NCI-H526 (cell line): ENCODE measurements at regions not wholly inside any gene's neighbourhood (a gene's known extent, or its start where the extent isn't known, plus 50 kb on each side); places are given as distances from the start of the nearest gene placed in this dataset.
"Not testable (repeated sequence)": the region's sequence is repeated elsewhere in the genome, so short reads cannot be mapped to it uniquely, and the experiment has no call there.

Source experiments
- DNase-seq, 2 experiments: peaks; one replicate each; lab custom pipeline; 2025; lab: John Stamatoyannopoulos, UW

DNA sequence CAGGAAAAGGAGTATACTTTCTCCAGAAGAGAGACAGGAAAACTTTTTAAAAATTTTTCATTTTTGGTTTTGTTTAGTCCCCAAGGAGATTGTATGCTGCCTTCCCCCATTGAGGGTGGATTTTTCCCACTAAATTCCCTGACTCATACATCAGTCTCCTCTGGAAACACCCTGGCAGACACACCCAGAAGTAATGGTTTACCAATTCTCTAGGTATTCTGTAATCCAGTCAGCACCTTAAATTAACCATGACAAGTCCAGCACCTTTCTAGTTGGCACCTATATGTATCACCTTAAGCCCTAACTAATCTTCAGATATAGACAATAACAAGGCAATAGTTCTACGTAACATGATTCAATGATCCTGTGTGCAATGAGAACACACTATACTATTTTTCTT lies 165.9 kb upstream of the NPAP1 start:
- DNase-seq, result not testable (repeated sequence)

DNA sequence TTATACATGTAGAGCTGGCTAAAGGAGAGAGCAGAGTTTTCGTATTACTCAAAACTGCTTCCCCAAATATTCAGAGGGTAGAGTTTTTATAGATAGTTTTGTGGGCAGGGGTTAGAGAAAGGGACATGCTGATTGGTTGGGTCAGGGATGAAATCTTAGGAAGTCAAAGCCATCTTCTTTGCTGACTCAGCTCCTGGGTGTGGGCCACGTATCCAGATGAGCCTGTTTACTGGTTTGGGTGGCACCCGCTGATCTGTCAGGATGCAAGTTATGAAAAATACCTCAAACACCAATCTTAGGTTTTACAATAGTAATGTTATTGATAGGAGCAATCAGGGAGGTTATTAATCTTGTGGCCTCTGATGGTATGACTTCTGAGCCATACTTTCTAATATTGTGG lies 164.0 kb upstream of the NPAP1 start:
- not testable (repeated sequence) for DNase-seq

DNA sequence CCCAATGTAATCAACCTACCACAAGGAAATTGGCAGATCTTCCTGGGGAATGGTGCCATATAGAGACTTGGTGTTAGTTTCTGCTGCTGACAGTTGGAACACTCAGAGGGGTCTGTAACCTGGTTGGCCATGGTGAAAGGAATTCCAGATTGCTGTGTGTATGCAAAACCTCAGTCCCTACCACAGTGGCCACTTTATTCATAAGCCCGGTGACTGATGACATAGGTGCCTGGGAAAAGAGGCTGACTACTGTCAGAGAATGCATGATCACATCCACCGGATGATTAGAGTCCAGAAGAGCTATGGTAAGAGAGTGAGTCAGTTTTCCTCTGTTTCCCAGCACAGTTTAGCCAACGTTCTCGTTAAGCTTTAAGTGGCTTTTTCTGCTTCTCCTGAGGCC lies 156.8 kb upstream of the NPAP1 start:
- not testable (repeated sequence) for DNase-seq

DNA sequence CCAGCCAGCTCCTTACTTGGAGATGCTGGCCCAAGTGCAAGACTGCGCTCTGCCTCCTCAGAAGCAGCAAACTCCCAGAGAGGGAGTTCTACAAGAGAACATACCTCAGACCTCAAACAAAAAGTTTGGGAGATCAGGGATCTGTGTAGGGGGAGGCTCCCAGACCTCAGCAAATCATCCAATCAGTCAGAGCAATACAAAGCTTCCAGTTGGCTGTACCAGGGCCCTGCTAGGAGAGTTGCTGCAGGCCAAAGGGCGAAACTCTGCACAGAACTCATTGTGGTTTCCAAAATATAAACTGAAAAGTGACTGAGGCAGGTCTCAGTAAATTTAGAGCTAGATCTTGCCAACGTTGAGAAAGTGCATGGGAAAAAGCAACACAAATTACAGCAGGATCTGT lies 144.3 kb upstream of the NPAP1 start:
- DNase-seq, result not testable (repeated sequence)

DNA sequence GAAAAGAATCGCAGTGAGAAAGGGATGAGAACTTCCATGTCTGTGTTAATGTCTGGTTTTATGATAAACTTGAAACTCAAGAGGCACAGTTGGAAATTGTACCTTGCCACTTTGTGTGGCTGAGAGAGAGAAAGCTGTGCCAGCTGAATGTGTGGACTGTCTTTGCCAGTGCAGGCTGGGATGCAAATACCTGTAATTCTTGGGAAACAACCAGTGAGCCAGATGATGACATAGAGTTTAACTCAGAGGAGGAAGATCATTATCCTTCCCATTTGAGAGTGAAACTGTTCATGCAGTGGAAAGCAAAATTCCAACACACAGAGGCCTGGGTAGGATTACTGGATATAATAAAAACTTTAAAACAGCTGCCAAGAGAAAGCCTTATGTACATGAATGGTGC lies 141.5 kb upstream of the NPAP1 start:
- DNase-seq, result not testable (repeated sequence)

DNA sequence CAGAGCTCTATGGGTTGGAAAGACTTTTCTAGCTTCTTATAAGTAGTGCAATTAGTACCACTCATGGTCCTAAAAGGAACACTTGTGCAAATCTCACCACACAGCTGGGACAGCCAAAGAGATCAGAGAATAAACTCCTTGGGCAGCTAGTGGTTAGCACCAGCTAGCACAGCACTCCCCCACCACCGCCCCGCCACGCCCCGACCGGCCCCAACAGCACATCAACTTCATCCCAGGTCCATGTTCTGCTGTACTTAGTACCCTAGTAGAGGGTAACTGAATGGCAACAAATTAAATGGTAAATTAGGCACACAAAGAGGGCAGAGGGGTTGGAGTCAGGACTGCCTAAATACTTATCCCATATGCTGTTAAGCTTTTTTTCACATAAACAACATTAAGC lies 118.3 kb upstream of the NPAP1 start:
- DNase-seq, result not testable (repeated sequence)

DNA sequence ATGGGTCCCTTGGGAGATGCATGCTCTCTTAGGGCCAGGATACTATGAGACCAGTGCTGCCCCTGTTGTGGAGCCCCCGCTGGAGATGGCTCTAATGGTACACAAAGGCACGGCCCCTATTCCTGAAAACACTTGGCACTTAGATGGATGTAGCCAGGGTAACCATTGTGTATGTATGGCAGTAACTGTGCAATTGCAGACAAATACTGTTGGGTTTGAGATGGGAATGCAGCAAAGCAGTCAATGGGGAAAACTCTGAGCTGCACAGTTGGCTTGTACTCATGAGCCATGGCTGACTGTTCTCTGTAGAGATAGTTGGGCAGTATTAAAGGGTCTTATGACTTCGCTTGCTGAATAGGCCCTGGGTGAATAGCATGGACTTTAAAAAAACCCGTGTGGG lies 67.9 kb upstream of the NPAP1 start:
- DNase-seq, result no peak

DNA sequence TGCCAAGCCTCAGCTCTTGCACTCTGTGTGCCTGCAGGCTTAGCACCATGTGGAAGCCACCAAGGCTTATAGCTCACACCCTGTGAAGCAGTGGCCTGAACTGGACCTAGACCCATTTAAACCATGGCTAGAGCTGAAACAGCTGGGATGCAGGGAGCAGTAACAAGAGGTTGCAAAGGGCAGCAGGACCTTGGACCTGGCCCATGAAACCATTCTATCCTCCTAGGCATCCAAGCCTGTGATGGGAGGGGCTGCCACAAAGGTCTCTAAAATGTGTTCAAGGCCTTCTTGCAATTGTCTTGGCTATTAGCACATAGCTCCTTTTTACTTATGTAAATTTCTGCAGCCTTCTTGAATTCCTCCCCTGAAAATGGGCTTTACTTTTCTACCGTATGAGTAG lies 57.9 kb upstream of the NPAP1 start:
- no peak for DNase-seq

DNA sequence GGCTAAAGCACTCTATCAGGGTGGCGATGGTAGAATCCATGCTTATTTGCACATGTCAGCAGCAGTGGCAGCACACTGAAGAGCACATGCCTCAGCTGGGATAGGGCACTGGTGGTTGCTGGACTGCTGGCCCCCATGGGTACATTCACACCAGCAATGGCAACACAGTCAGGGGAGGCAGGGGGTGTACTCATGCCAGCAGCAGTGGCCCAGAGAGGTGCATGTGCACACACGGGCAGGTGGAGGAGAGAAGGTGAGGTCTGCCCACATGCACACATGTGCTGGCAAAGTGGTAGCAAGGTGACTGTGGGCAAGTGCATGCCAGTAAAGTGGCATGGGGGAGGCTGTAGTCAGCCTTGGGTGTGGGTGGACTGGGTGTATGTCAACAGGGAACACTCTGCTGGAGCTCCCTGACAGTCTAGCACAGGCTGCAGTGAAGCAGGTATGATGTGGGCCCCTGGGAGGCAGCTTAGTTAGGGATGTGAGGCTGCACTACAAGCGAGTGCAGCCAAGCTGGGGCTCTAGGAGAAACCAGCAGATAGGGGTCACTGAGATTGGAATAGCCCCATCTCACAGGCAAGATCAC lies 53.9 kb upstream of the NPAP1 start:
- DNase-seq, result no peak
